ENCODE measurements at regions not wholly inside any gene's neighbourhood (a gene's known extent, or its start where the extent isn't known, plus 50 kb on each side); places are given as distances from the start of the nearest gene placed in this dataset.

GRCh38 chr16:51886456-51886855, 660.5 kb downstream of the TOX3 start:
- DNase-seq: no peak

- no peak for DNase-seq
Observed at GRCh38 chr16:51884773-51885172, 662.2 kb downstream of the TOX3 start.

- no peak for DNase-seq
Observed at GRCh38 chr16:51881731-51882130, 665.2 kb downstream of the TOX3 start.

- no peak for DNase-seq
Observed at GRCh38 chr16:51880776-51881175, 666.2 kb downstream of the TOX3 start.

- no peak for DNase-seq
Observed at GRCh38 chr16:51877686-51878085, 669.3 kb downstream of the TOX3 start.

- DNase-seq: no peak
Observed at GRCh38 chr16:51876934-51877333, 670.0 kb downstream of the TOX3 start.

- DNase-seq: no peak
Observed at GRCh38 chr16:51876601-51876875, 670.4 kb downstream of the TOX3 start.

GRCh38 chr16:51875834-51876600, 670.9 kb downstream of the TOX3 start:
- no peak for DNase-seq

- DNase-seq: no peak
Observed at GRCh38 chr16:51872524-51872923, 674.4 kb downstream of the TOX3 start.

GRCh38 chr16:51870296-51870854, 676.6 kb downstream of the TOX3 start:
- no peak for DNase-seq

- DNase-seq: no peak
Observed at GRCh38 chr16:51869176-51869575, 677.8 kb downstream of the TOX3 start.

GRCh38 chr16:51868631-51869030, 678.3 kb downstream of the TOX3 start:
- no peak for DNase-seq

GRCh38 chr16:51867386-51868065, 679.4 kb downstream of the TOX3 start:
- no peak for DNase-seq

- DNase-seq: no peak
Observed at GRCh38 chr16:51864575-51864974, 682.4 kb downstream of the TOX3 start.

- no peak for DNase-seq
Observed at GRCh38 chr16:51854401-51854951, 692.5 kb downstream of the TOX3 start.

- DNase-seq: no peak
Observed at GRCh38 chr16:51853586-51853985, 693.4 kb downstream of the TOX3 start.

GRCh38 chr16:51852892-51853291, 694.1 kb downstream of the TOX3 start:
- DNase-seq: no peak

GRCh38 chr16:51851111-51851510, 695.8 kb downstream of the TOX3 start:
- no peak for DNase-seq

- DNase-seq: no peak
Observed at GRCh38 chr16:51849715-51850114, 697.2 kb downstream of the TOX3 start.

- no peak for DNase-seq
Observed at GRCh38 chr16:51845586-51846305, 694.7 kb upstream of the SALL1 start.

GRCh38 chr16:51839727-51840462, 688.8 kb upstream of the SALL1 start:
- DNase-seq: no peak

GRCh38 chr16:51834794-51835193, 683.7 kb upstream of the SALL1 start:
- DNase-seq: no peak

GRCh38 chr16:51834133-51834532, 683.1 kb upstream of the SALL1 start:
- no peak for DNase-seq

Measured in stimulated activated CD4-positive, alpha-beta T cell treated with anti-CD3 and anti-CD28 coated beads, Interleukin-4, amount 100 ng/mL, for 24 hours (primary cell).